Ovary (tissue), 7 donors: ENCODE measurements at regions not wholly inside any gene's neighbourhood (a gene's known extent, or its start where the extent isn't known, plus 50 kb on each side); places are given as distances from the start of the nearest gene placed in this dataset.

Source experiments
- DNase-seq, 5 donors: peaks; one replicate each; pipeline ENCODE4 v3.0.0-alpha.2; 2019 to 2020
- H3K27ac ChIP-seq, 2 donors: fragments of 200-600 bp; one replicate each; pipeline versions ENCODE4 v1.5.1 to v1.8.0; 2019 to 2022
- H3K27me3 ChIP-seq: fragments of 200-600 bp; one replicate; pipeline ENCODE4 v1.8.0; 2022
- H3K36me3 ChIP-seq: fragments of 200-600 bp; sonication (generic); one replicate; pipeline ENCODE4 v1.5.1; 2019
- H3K4me1 ChIP-seq: one replicate; pipeline ENCODE4 v1.8.1; 2013; ENCODE audit warnings: mild to moderate bottlenecking, moderate library complexity; ENCODE audit not compliant: insufficient read depth
- H3K4me3 ChIP-seq: fragments of 200-600 bp; sonication (generic); one replicate; pipeline ENCODE4 v1.5.1; 2017
- H3K9me3 ChIP-seq, 2 donors: fragments of 200-600 bp in 1 of 2; sonication (generic) in 1 of 2; one replicate each; pipeline versions ENCODE4 v1.5.1 to v1.8.1; 2013 to 2019; ENCODE audit warnings: mild to moderate bottlenecking in 1 of 2, moderate library complexity in 1 of 2
- CTCF ChIP-seq, 3 donors: fragments of 450-650 bp in 2 of 3; fragments of 200-600 bp in 1 of 3; IDR thresholded peaks; one replicate each; pipeline versions ENCODE4 v1.5.1 to v1.8.0; 2016 to 2022; ENCODE audit warnings: antibody characterized with exemption in 3 of 3, mild to moderate bottlenecking in 1 of 3
- EP300 ChIP-seq: sonication (generic); formaldehyde crosslinking; IDR thresholded peaks from one replicate; pipeline ENCODE4 v1.6.1; 2017; ENCODE audit warnings: antibody characterized with exemption
- POLR2A ChIP-seq: fragments of 450-650 bp; IDR thresholded peaks from one replicate; pipeline ENCODE4 v1.6.1; 2017; ENCODE audit warnings: antibody characterized with exemption, mild to moderate bottlenecking, moderate library complexity
- WGBS, 3 donors: extraction: QIAGEN DNeasy Blood & Tissue Kit in 1 of 3; methylation state at CpG; one replicate each; pipeline versions ENCODE4 v1.1.5 to v1.1.7; 2013 to 2017; 5-methylcytosine and 5-hydroxymethylcytosine counted together
- intact Hi-C, 4 donors: fragments of 100-400 bp; cut with DNase I; formaldehyde crosslinking; loops; one replicate each; pipeline versions ENCODE4 v1.11.0 to v1.15.1; 2022 to 2023
- donor health status: DM: no; HTN: no; CAD: no; lungs with moderate emphysema.
- donor health status: DM: no; HTN: no; CAD: no.
- donor health status: Bipolar disorder and iron deficiency.
- donor health status: DM: no; HTN: no; CAD: no.
- donor health status: DM: yes; HTN: yes; CAD: no.

- no peaks in the 10 kb centered on the region for H3K9me3 ChIP-seq
- no peaks in the 10 kb centered on the region for H3K4me1 ChIP-seq
- WGBS, 3 donors = 76 to 80% (median 79%) methylated on average over 1 of the region's 1 CpG
- TF ChIP-seq POLR2A (no peak), CTCF (IDR thresholded peaks at IDR 0.05) (no peak), EP300 (no peak)
- DNase-seq = no peak
- intact Hi-C loops = no loop called here
- H3K27me3 ChIP-seq = peaks cover 2% of the 10 kb centered on the region
- H3K27ac ChIP-seq = no peak overlapping the region
- no peak overlapping the region for H3K4me3 ChIP-seq
- no peaks in the 10 kb centered on the region for H3K36me3 ChIP-seq
Observed at GRCh38 chr3:171949554-171949953, 89.8 kb upstream of the FNDC3B start.

- WGBS, 3 donors = 45 to 65% (median 63%) methylated on average over 1 of the region's 1 CpG
- Histone ChIP-seq H3K4me1 (no peaks in the 10 kb centered on the region), H3K9me3 (no peaks in the 10 kb centered on the region), H3K4me3 (no peak overlapping the region), H3K27ac (no peak overlapping the region), H3K36me3 (no peaks in the 10 kb centered on the region), H3K27me3 (peaks cover 2% of the 10 kb centered on the region)
- TF ChIP-seq POLR2A (no peak), EP300 (no peak), CTCF (IDR thresholded peaks at IDR 0.05) (no peak)
- intact Hi-C loops = no loop called here
- no peak for DNase-seq
Observed at GRCh38 chr3:171950373-171950772, 89.0 kb upstream of the FNDC3B start.

GRCh38 chr3:171951597-171951996 lies 87.8 kb upstream of the FNDC3B start:
- intact Hi-C loops = no loop called here
- TF ChIP-seq EP300 = no peak
- no peak for TF ChIP-seq POLR2A
- no peak for TF ChIP-seq CTCF (IDR thresholded peaks at IDR 0.05)
- Histone ChIP-seq H3K36me3 (no peaks in the 10 kb centered on the region), H3K4me1 (no peaks in the 10 kb centered on the region), H3K9me3 (no peaks in the 10 kb centered on the region), H3K27ac (no peak overlapping the region), H3K4me3 (no peak overlapping the region), H3K27me3 (peaks cover 2% of the 10 kb centered on the region)
- DNase-seq = no peak
- 89 to 100% (median 97%) methylated on average over 1 of the region's 1 CpG for WGBS, 3 donors

- Histone ChIP-seq H3K27me3 (peaks cover 2% of the 10 kb centered on the region), H3K9me3 (no peaks in the 10 kb centered on the region), H3K27ac (no peak overlapping the region), H3K4me1 (no peaks in the 10 kb centered on the region), H3K4me3 (no peak overlapping the region), H3K36me3 (no peaks in the 10 kb centered on the region)
- intact Hi-C loops = no loop called here
- TF ChIP-seq EP300 = no peak
- TF ChIP-seq CTCF (IDR thresholded peaks at IDR 0.05) = no peak
- no peak for TF ChIP-seq POLR2A
- DNase-seq = no peak
- WGBS, 3 donors = 41 to 60% (median 57%) methylated on average over 7 of the region's 7 CpGs
Observed at GRCh38 chr3:171953301-171954022, 85.9 kb upstream of the FNDC3B start.
